OCI-LY7 (cell line): ENCODE measurements at regions not wholly inside any gene's neighbourhood (a gene's known extent, or its start where the extent isn't known, plus 50 kb on each side); places are given as distances from the start of the nearest gene placed in this dataset.

Experiments used
- BruUV-seq: library from RNA; stranded (reverse); fragments of 400-500 nt; replicated peaks from 2 replicates; lab custom pipeline; 2021; lab: Mats Ljungman, UMichigan
- CTCF ChIA-PET: fragments of 300-600 bp; sonication (Branson Sonifier 250); formaldehyde crosslinking; loops from one replicate; lab custom pipeline; 2022; ENCODE audit warnings: antibody characterized with exemption; ENCODE audit not compliant: unreplicated experiment; lab: Charles Lee
- POLR2A ChIA-PET: fragments of 300-600 bp; sonication (Branson Sonifier 250); formaldehyde crosslinking; loops from one replicate; lab custom pipeline; 2022; ENCODE audit warnings: antibody characterized with exemption; lab: Charles Lee
- DNase-seq: peaks from one replicate; pipeline ENCODE4 v3.0.0-alpha.2; 2015; ENCODE audit warnings: low spot score
- H2AFZ ChIP-seq: fragments of 200-600 bp; sonication (generic), shearing (Covaris generic); 2 replicates; pipeline ENCODE4 v1.6.1; 2014; ENCODE audit warnings: mild to moderate bottlenecking, antibody characterized with exemption, low read length, moderate library complexity
- H3K27ac ChIP-seq: fragments of 200-600 bp; sonication (generic); 2 replicates; pipeline ENCODE4 v1.5.1; 2014; ENCODE audit warnings: mixed run types, low read depth, mild to moderate bottlenecking, moderate library complexity, low read length, inconsistent platforms; ENCODE audit not compliant: poor library complexity, severe bottlenecking
- H3K36me3 ChIP-seq: fragments of 200-600 bp; sonication (generic); 2 replicates; pipeline ENCODE4 v1.6.1; 2014; ENCODE audit warnings: mild to moderate bottlenecking, antibody characterized with exemption, low read length, moderate library complexity, mixed read lengths; ENCODE audit not compliant: insufficient read depth
- H3K4me1 ChIP-seq: fragments of 200-600 bp; sonication (generic); 2 replicates; pipeline ENCODE4 v1.5.1; 2014; ENCODE audit warnings: mild to moderate bottlenecking, low read length; ENCODE audit not compliant: insufficient read depth, poor library complexity, severe bottlenecking
- H3K4me2 ChIP-seq: fragments of 200-600 bp; sonication (generic); 2 replicates; pipeline ENCODE4 v1.6.1; 2014; ENCODE audit warnings: mild to moderate bottlenecking, low read length
- H3K4me3 ChIP-seq: fragments of 200-600 bp; sonication (generic); 2 replicates; pipeline ENCODE4 v1.5.1; 2014; ENCODE audit warnings: mild to moderate bottlenecking, low read depth, low read length; ENCODE audit not compliant: poor library complexity, severe bottlenecking
- H3K79me2 ChIP-seq: fragments of 200-600 bp; sonication (generic); 2 replicates; pipeline ENCODE4 v1.6.1; 2016; ENCODE audit warnings: low read depth, mild to moderate bottlenecking, low read length, moderate library complexity, mixed read lengths; ENCODE audit not compliant: insufficient read depth
- H3K9me2 ChIP-seq: fragments of 200-600 bp; sonication (generic); 2 replicates; pipeline ENCODE4 v1.6.1; 2016; ENCODE audit warnings: mild to moderate bottlenecking, low read length, mixed read lengths; ENCODE audit not compliant: insufficient read depth
- H3K9me3 ChIP-seq: fragments of 200-600 bp; sonication (generic); 2 replicates; pipeline ENCODE4 v1.6.1; 2014; ENCODE audit warnings: mild to moderate bottlenecking, mixed run types, low read length, mixed read lengths
- H4K20me1 ChIP-seq: fragments of 200-600 bp; sonication (generic); 2 replicates; pipeline ENCODE4 v1.6.1; 2014; ENCODE audit warnings: mild to moderate bottlenecking, antibody characterized with exemption, low read length, moderate library complexity, mixed read lengths; ENCODE audit not compliant: insufficient read depth
- EZH2phosphoT487 ChIP-seq: fragments of 200-600 bp; sonication (generic); IDR thresholded peaks from 2 replicates; pipeline ENCODE4 v1.6.1; 2018; ENCODE audit warnings: low read depth, borderline replicate concordance, mild to moderate bottlenecking, mixed run types, antibody characterized with exemption, low read length, moderate library complexity, mixed read lengths
- intact Hi-C: fragments of 100-400 bp; cut with micrococcal nuclease; formaldehyde crosslinking; loops from one replicate; pipeline ENCODE4 v1.10.0; 2022; ENCODE audit not compliant: unreplicated experiment
- TF ChIP-seq, protein P1 (sequence below): fragments of 200-600 bp; sonication (generic); conservative IDR thresholded peaks from 2 replicates; pipeline ENCODE4 v1.5.1; 2014; ENCODE audit warnings: mild to moderate bottlenecking, antibody characterized with exemption, low read length, moderate library complexity, mixed read lengths

DNA sequence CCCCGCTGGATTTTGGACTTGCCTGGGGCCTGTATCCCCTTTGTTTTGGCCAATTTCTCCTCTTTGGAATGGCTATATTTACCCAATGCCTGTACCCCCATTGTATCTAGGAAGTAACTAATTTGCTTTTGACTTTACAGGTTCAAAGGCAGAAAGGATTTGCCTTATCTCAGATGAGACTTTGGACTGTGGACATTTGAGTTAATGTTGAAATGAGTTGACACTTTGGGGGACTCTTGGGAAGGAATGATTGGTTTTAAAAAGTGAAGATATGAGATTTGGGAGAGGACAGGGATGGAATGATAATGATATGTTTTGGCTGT, 1220.3 kb upstream of the CITED2 start:
- intact Hi-C loops: no loop called here
- CTCF ChIA-PET: no interaction called here
- no peaks in the 10 kb centered on the region for H3K9me2 ChIP-seq
- no peak overlapping the region for H3K4me3 ChIP-seq
- H2AFZ ChIP-seq: no peak overlapping the region
- TF ChIP-seq, protein P1, sequence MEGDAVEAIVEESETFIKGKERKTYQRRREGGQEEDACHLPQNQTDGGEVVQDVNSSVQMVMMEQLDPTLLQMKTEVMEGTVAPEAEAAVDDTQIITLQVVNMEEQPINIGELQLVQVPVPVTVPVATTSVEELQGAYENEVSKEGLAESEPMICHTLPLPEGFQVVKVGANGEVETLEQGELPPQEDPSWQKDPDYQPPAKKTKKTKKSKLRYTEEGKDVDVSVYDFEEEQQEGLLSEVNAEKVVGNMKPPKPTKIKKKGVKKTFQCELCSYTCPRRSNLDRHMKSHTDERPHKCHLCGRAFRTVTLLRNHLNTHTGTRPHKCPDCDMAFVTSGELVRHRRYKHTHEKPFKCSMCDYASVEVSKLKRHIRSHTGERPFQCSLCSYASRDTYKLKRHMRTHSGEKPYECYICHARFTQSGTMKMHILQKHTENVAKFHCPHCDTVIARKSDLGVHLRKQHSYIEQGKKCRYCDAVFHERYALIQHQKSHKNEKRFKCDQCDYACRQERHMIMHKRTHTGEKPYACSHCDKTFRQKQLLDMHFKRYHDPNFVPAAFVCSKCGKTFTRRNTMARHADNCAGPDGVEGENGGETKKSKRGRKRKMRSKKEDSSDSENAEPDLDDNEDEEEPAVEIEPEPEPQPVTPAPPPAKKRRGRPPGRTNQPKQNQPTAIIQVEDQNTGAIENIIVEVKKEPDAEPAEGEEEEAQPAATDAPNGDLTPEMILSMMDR: no peak
- no peak for TF ChIP-seq EZH2phosphoT487
- no peaks in the 10 kb centered on the region for H3K9me3 ChIP-seq
- no peak for DNase-seq
- no peaks in the 10 kb centered on the region for H3K36me3 ChIP-seq
- POLR2A ChIA-PET: no interaction called here
- H3K4me2 ChIP-seq: no peak overlapping the region
- H3K79me2 ChIP-seq: no peaks in the 10 kb centered on the region
- H4K20me1 ChIP-seq: no peaks in the 10 kb centered on the region
- no TSS peak for BruUV-seq
- no peaks in the 10 kb centered on the region for H3K4me1 ChIP-seq
- no peak overlapping the region for H3K27ac ChIP-seq

DNA sequence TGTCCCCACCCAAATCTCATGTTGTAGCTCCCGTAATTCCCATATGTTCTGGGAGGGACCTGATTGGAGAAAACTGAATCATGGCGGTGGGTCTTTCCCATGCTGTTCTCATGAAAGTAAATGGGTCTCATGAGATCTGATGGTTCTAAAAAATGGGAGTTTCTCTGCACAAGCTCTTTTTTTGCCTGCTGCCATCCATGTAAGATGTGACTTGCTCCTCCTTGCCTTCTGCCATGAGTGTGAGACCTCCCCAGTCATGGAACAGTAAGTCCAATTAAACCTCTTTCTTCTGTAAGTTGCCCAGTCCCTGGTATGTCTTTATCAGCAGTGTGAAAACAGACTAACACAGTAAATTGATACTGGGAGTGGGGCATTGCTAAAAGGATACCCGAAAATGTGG, 1218.4 kb upstream of the CITED2 start:
- Histone ChIP-seq H3K9me3 (no peaks in the 10 kb centered on the region), H3K4me2 (no peak overlapping the region), H3K9me2 (no peaks in the 10 kb centered on the region), H3K79me2 (no peaks in the 10 kb centered on the region), H3K4me1 (no peaks in the 10 kb centered on the region), H3K27ac (no peak overlapping the region), H3K36me3 (no peaks in the 10 kb centered on the region), H2AFZ (no peak overlapping the region), H3K4me3 (no peak overlapping the region), H4K20me1 (no peaks in the 10 kb centered on the region)
- CTCF ChIA-PET: no interaction called here
- BruUV-seq: no TSS peak
- intact Hi-C loops: no loop called here
- no peak for TF ChIP-seq EZH2phosphoT487
- TF ChIP-seq, protein P1: no peak
- DNase-seq: no peak
- POLR2A ChIA-PET: no interaction called here

DNA sequence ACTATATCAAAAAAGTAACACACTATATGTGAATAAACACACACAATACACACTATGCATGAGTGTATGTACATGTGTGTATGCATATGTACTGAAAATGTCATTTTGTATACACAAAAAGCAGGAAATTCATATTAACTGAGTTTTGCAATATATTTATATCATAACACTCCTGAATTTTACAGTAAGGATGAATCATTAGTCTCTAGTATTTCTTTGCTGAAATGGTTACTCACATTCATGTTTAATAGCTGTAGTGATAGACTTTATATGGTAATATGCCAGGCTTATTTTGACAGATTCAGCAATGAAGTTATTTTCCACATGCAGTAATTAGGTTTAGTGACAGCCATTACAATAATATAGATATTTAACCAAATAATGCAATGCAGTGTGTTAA, 1216.2 kb upstream of the CITED2 start:
- POLR2A ChIA-PET: no interaction called here
- Histone ChIP-seq H3K79me2 (no peaks in the 10 kb centered on the region), H3K36me3 (no peaks in the 10 kb centered on the region), H4K20me1 (no peaks in the 10 kb centered on the region), H3K4me1 (no peaks in the 10 kb centered on the region), H2AFZ (no peak overlapping the region), H3K4me3 (no peak overlapping the region), H3K9me3 (no peaks in the 10 kb centered on the region), H3K27ac (no peak overlapping the region), H3K4me2 (no peak overlapping the region), H3K9me2 (no peaks in the 10 kb centered on the region)
- CTCF ChIA-PET: no interaction called here
- DNase-seq: no peak
- TF ChIP-seq, protein P1: no peak
- TF ChIP-seq EZH2phosphoT487: no peak
- intact Hi-C loops: no loop called here
- BruUV-seq: no TSS peak
